DMS114 treated with DMSO at 0.1 percent for 48 hours (cell line): ENCODE measurements at regions not wholly inside any gene's neighbourhood (a gene's known extent, or its start where the extent isn't known, plus 50 kb on each side); places are given as distances from the start of the nearest gene placed in this dataset.
"Not testable (repeated sequence)": the region's sequence is repeated elsewhere in the genome, so short reads cannot be mapped to it uniquely, and the experiment has no call there.

Experiments
- DNase-seq: peaks from one replicate; lab custom pipeline; 2025; ENCODE audit not compliant: unreplicated experiment; lab: John Stamatoyannopoulos, UW

- no peak for DNase-seq
These were observed 103.5 kb upstream of the FRMPD4 start for GRCh38 chrX:12034741-12035140.

DNA sequence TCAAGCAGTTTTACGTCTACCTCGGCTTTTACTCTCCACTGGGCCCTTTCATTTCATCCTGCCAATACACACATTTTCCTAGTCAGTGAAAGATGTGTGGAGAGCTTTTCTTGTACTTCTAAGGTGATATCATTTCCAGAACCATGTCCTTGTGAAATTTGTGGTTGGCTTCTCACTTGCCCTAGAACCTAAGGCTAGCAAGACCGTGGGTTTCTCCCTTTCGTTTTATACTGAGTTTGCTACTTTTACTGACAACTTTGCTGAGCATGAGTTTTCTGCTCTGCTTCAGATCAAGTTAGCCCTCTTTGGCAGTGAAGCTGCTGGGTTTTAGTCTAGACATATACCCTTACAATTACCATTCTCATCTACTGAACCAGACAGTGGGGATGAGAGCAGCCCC is 95.7 kb upstream of the FRMPD4 start:
- DNase-seq = no peak

- no peak for DNase-seq
These were observed 86.2 kb upstream of the FRMPD4 start for GRCh38 chrX:12052109-12052508.

GRCh38 chrX:12058087-12058486 is 80.2 kb upstream of the FRMPD4 start:
- DNase-seq = no peak

- DNase-seq = no peak
These were observed 77.6 kb upstream of the FRMPD4 start for GRCh38 chrX:12060489-12061260.

- DNase-seq = no peak
These were observed 73.0 kb upstream of the FRMPD4 start for GRCh38 chrX:12065251-12065650.

DNA sequence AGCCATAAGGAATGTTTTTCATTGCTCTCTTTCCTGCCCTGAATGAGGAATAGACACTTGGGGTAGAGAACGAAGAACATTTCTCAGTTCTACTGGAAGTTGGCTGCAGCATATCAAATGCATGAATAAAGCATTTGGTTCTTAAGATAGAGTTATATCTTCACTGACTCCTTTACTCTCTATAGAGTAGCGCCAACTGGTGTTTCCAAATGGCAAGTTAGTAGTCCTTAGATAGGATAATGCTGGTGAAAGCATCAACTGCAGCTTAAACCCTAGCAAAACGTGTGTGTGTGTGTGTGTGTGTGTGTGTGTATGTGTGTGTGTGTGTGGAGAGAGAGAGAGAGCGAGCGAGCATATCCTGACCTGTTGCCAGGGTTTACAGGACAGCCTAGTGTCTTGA is 62.2 kb upstream of the FRMPD4 start:
- no peak for DNase-seq

GRCh38 chrX:12080265-12080664 is 58.0 kb upstream of the FRMPD4 start:
- peak; percentile 7 for DNase-seq

- DNase-seq = not testable (repeated sequence)
These were observed 55.3 kb upstream of the FRMPD4 start for GRCh38 chrX:12082959-12083358.
